HG03135 (cell line): ENCODE measurements at regions not wholly inside any gene's neighbourhood (a gene's known extent, or its start where the extent isn't known, plus 50 kb on each side); places are given as distances from the start of the nearest gene placed in this dataset.

Experiments used
- ATAC-seq: cut with Tn5 transposase; IDR thresholded peaks from one replicate; pipeline ENCODE4 v1.9.1; 2021; ENCODE audit warnings: mild to moderate bottlenecking, moderate library complexity; ENCODE audit not compliant: unreplicated experiment

DNA sequence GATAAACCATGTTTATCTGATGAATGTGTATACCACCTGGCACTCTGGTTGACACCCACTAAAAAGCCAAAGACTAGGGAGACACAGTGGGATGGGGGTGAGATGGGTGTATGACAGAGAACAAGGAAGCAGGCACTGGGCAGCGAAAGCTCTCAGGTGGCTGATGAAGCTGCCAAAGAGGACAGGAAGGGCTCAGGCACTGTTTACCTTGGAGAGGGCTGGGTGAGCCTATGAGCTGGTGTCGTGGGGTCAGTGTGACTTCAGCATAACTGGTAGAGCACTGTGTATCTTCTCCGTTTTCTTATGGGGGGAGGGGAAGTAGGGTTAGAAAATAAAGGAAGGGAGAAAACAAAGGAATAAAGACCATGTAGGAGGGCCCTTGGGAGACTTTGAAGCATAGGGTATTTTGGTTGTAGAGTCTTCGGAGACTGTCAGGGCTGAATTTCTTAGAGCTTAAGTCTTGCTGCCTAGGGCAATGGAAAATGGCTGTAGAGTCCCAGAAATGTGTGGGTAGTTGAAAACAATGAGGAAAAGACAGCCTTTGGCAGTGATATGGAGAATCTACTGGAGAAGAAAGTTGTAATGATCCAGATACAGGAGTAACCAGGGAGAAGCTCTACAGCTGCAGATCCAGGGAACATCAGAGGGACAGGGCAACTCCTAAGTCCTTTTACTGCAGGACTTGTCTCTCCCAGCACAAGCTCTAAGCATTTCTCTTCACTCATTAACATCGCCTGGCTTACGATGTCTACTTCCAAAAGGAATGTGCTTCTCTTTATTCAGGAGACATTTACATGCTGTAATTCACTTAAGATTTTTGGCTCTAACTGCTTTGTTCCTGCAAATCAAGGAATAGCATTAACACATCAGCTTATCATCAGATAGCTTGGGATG, 120.0 kb downstream of the AQP4 start:
- ATAC-seq: no peak

DNA sequence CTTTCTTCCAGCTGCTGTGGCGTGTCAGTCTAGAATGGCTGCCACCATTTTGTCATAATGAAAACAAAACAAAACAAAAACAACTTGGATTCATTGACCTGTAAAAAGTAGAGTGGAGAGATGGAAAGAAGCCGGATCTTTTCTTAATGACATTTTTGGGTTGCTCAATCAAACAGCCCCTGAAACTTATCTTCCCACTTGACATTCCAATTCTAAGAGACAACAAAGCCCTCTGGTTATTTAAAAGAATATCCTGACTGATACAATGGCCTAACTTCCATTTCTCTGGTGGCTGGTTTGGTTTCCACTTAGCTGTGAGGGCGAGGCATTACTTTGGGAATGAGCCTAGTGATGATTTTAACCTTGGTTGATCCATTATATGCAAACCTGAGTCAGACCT, 123.7 kb downstream of the AQP4 start:
- no peak for ATAC-seq

DNA sequence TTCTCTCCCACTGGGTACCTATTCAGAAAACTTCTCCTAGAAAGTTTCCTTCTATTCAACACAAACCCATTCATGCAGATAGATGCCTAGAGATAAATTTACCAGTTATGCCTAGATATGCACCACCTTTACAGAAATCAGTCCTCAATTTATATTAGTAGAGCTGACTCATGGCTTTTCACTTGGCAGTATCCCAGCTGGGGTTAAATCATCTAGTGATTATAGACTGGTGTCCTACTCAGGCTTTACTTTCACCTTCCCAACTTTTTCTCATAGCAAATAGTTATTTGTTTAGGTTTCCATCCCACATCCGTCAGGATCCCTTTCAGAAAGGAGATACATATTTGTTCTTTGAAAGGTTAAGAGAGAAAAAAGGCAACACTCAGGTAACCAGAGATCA, 124.5 kb downstream of the AQP4 start:
- no peak for ATAC-seq

DNA sequence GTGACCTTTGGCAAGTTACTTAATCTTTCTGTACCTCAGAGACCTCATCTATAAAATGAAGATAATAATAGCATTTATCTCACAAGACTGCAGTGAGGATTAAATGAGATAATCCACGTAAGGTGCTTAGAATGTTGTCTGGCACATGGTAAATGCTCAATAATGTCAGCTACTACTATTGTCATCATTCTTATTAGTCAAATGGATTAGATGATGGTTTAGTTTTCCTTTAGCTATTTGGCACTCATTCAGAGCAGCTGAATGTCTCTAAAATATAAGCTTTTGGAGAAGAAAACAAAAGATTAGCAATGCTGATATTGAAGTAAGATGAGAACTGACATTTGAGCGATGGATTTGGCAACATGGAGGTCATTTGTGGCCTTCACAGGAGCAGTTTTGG, 125.1 kb downstream of the AQP4 start:
- ATAC-seq: no peak

DNA sequence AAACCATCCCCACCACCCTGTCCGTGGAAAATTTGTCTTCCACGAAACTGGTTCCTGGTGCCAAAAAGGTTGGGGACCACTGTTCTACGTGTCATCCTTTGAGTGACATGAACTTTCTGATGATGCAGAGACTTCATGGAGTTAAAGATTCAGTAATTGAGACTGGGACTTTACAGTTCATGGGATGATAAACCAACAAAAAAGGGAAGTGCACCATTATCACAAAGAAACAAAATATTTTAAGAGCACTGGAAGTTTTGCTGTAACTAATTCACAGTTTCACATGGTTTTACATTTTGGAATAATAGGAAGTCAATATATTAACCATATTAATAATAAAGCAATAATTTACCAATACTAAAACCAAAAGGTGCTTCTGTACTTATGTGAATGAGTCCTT, 126.8 kb downstream of the AQP4 start:
- no peak for ATAC-seq

DNA sequence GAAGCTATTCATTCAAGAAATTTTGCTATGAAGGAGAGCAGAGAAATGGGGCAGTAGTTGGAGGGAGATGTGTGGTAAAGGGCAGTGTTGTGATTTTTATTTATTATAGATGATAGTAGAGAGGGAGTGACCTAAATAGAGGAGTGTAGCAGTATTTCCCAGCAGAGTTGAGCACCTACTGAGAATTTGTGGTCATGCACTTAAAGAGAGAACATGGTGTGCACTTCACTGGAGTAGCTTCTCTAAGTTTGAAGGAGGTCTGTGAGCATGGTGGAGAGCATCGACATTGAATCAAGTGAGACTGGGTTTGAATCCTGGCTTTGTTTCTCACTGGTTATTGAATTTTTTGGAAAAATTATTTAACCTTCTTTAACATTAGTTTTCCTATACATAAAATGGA, 129.2 kb downstream of the AQP4 start:
- no peak for ATAC-seq

DNA sequence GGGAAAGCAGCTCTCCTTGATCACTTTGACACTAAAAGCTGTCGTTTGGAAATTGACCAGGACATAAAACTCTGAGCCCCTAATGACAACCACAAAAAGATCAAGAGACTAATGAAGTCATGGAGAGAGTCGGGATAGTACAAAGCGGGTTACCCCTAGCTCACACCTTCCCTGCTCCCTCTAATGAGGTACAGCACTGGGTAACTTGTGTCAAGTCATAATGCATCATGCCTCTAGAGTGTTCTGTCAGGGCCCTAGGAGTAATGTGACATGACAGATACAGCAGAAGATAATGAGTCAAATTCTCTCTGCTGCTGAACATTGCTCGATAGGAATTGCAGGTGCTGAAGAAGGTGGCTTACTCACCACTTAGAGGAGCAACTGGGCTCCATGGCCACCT, 130.7 kb downstream of the AQP4 start:
- no peak for ATAC-seq

DNA sequence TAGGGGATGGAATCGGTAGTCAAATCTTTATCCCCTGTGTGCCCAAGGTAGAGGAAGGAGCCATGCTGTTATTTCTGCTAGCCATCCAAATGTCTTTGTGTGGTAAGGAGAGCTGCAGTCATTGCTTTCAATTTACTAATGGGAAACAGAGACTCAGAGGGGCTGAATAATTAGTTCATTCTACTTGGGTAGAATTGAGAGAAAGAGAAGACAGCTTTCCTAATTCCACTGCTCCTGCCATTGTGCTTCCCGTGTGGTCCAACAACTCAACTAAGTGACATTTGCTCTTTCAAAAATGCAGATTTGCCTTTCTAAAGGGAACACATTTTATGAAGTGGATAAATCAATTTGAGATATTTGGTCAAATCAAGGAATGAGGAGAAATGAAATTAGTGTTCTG, 136.1 kb downstream of the AQP4 start:
- no peak for ATAC-seq

DNA sequence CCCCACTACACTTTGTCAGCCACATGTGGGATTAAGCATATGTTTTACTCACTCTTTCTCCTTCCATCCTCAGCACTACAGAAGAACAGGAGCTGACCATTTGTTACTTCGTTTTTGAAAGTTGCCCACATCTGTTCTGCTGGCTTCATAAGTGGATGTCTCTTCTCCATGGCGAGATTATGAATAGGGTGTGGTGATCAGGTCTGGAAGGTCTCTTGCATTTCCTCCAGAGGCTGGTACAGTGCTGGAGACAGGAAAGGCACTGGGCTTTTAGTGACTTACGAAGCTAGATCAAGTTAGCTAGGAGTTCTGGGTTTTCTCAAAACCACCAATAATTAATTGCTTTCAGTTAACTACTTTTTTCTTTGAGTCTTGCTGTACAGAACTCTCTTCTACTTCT, 136.5 kb downstream of the AQP4 start:
- ATAC-seq: no peak

DNA sequence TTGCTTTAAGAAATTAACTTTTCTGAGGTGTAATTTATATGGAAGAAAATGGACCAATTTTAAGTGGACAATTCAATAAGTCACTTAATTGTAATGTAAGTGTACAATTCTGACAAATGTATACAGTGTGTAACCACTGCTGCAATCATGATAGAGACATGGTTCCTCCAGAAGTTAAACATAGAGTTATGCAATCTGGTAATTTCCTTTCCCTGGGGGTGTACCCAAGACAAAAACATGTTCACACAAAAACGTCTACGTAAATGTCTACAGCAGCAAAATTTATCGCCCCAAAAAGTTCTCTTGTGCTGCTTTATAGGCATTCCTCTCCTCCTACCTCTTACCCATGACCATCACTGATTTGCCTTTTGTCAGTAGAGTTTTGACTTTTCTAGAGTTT, 141.5 kb downstream of the AQP4 start:
- ATAC-seq: no peak

DNA sequence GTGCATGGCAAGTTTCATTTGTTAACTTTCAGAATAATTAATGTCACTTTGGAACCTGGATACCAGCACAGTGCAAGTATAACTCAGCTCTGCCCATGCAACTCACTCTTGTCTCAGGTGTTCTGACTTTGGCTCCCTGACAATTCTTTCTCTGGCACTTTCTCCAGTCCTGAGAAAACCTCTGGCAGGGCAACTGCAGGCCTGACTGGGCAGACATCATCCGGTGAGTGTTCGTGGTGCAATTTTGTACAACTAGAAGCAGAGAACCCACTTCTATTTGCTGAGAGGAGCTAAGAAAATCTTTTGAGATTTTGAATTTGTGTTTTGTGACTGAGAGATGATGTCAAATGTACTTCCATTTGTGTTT, 143.0 kb downstream of the AQP4 start:
- ATAC-seq: no peak

DNA sequence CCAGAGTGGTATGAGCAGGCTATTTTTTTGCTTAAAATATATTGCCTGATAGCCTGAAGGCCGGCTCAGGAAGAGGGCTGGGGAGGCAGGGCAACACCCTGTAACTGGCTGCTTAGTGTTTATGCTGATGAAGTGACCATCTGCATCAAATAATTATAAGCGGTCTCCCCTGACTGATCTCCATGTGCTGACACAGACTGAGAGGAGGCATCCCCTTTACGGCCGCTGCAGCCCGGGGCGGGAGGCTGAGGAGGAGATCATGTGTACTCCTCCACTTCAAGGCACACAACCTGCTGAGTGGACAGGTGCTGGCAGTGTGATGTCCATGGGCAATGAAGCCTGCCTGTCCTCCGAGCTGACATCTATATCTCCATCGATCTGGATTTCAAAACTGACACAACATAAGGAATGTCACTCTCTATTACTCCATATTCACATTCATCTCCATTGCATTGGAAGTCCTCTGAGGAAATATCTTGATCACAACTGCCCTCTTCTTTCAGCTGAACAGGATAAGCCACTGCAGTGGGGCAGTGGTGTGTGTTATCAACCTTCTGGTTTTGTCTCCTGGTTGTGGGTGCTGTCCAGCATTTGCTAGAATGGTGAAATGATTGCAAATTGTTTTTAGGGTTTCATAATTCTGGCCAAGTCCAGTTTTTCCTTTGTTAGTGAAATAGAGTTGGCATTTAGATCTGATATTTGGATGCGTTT, 143.5 kb downstream of the AQP4 start:
- ATAC-seq: no peak

DNA sequence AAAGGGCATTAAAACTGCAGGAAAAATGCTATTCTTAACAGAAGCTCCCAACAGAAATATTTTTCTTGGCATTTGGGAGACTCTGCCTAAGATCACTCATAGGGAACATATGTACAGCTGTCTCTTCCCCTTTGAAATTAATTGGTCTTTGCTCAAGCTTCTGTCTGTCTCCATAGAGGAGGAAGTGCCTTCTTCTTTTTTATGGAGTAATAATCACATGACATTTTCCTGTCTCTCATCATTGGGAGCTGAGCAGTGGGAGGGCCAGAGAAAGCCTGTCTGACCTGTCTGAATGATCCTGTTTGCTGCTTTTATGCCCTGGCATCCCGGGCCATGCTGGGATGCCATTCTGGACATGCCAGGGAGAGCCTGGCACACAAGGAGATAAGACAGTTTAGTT, 145.6 kb downstream of the AQP4 start:
- ATAC-seq: no peak

DNA sequence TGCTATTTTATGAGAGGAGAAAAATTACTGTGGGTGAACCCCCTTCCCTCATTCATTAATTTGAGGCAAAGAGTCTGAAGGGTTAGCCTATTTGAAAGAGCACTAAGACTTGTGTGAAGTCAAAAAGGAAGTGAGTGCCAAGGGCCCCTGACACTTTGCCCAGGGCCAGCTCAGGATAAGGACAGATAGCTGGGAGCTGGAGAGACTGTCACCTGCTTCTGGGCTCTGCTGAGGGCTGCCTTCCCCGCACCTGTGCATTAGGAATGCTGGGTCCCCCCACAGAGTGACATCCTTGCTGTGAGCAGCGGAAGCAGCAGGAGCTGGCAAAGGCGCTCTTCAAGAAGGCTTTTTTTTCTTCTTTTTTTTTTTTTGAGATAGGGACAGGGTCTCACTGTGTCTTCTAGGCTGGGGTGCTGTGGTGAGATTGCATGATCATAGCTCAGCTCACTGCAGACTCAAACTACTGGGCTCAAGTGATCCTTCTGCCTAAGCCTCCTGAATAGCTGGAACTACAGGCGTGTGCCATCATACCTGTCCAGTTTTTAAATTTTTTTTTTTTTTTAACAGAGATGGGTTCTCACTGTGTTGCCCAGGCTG, 148.3 kb downstream of the AQP4 start:
- no peak for ATAC-seq

DNA sequence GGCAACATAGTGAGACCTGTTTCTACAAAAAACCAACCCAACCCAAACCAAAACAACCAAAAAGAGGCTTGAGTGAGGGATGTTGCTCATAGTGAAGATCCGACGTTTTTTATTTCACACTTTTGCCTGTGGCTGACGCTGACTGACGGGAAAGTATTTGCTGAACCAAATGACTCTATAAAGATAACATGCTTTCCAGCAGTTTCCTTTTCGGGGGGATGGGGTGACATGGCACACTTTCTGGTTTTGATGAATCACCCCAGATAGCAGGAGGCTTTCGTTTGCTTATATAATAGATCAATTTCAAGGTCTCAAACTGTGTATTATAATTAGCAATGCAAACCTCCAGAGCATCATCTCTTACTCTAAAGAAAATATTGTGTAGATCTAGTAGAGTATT, 150.8 kb downstream of the AQP4 start:
- no peak for ATAC-seq

DNA sequence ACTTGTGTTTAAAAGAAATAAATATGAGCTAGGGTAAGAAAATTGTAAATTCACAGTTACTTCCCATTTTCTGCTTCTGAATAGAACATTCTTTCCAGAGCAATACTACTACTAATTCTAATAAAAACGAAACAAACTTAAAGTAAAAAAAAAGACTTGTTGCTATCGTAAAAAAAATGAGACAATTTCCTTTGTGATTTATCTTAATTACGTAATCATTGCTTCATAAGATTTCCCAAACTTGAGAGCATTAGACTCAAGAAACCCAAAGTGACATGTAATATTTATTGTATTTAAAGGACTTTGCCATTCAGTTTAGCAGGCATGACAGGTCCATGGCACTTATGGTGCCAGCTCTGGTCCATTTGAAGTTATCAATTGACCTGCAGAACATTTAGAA, 153.8 kb downstream of the AQP4 start:
- ATAC-seq: no peak

DNA sequence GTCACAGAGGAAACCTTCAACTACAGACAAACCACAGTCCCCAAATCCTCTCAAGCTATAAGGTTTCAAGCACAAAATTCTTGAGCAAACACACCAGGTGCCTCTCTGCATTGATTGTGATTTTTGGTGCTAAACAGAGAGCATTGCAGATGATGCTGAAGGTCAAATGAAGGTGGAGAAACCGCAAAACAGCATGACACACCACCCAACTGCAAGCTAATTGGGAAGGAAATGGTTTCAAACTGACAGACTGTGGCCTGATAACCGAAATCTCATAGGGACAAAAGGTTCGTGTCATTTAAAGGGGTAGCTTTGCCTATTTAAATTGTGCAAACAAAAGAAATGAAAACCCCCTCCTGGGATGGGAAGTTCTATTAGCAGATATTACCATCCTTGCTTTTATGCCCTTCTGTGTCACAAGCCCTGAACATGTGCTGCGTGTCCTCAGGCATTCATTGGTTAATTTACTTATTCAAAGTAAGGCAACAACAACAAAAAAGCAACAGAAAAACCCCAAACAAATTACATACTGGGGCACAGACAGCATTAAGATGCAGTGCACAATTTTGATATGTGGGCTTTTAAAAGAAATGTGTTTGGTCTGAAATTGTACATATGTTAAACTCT, 154.9 kb downstream of the AQP4 start:
- peak; percentile 74 for ATAC-seq

DNA sequence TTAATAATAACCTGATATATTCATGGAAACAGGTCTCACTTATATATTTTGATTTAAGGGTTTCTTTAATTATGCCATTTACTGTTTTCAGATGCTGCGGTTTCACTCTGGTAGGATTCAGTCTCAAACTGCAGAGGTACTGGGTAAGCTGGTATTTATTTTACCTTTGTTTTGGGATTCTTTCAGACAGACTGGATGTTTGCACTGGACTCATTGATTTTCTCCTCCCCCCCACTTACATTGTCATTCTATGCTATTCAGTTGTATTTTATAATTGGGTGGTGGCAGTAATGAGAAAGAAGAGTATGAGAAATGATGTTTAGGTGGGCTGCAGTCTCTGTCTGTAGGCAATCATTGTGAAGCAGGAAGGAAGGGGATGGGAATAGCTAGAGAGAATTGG, 155.6 kb downstream of the AQP4 start:
- no peak for ATAC-seq

DNA sequence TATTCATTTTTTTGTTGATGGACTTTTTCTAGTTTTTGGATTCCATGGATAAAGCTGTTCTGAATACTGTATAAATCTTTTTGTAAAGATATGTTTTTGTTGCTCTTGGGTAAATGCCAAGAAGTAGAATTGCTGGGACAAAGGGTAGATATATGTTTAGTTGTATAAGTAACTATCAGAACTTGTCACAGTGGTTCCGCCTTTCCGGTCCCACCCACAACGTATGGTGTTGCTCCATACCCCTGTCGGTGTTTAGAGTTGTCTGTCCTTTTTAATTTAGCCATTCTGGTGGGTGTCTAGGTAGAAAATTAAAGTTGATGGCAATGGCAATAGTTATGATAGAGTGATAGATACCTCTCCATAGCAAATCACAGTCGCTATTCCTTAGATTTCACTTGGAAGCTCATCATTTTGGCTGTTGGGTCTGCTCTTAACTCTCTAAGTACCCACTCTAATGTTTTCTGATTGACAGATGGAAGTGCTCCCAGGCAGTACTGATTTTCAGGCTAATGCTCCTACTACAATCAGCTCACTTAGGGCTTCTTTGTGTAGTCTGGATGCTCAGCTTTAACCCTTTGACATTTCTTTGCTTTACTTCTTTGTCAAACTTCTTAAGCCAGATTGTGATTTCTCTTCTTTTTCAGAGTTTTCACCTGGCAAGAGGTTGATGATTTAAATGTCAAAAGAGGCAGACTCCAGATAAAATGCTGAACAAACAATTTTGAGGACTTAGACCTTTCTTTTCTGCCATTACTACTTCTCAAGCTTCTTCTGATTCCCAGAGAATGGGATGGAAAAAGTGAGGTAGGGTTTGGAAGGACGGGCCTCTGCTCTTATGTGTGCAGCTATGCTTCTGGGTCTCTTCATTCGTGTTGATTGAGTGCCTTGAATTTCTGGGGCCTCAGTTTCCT, 156.4 kb downstream of the AQP4 start:
- no peak for ATAC-seq

DNA sequence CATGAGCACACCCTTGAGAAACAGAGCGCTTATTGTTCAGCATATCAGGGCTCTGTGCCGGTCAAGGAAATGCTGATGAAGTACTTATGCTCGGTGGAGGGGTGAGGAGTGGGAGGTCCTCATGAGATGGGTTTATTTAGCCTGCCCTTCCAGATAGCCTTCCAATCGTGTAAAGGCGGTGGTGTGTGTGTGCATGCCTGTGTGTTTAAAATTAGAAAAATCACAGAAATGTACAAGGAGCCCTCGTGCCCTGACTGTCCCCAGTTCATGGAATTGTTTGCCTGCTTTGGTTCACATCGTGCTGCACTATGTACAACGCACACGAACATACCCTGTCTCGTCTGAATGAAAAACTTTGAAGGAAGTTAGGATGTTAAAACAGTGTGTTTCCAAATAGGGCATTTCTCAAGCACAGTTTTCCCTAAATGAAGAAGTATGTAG, 158.6 kb downstream of the AQP4 start:
- no peak for ATAC-seq

DNA sequence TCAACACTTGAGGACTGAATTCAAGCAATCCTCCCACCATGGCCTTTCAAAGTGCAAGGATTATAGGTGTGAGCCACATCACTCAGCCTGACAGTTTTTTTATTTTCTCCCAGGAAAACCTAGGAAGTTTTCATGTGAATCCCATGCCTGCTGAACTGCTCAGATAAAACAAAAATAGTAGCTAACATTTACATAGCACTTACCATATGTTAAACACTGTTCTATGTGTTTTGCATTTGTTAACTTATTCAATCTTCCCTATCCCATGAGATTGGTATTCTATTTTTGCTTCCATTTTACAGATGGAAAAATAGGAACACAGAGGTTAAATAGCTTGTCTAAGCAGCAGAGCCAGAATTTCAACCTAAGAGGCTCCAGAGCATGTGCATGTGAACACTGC, 157.4 kb upstream of the KCTD1 start:
- no peak for ATAC-seq
